Right lung (tissue), 2 donors: ENCODE measurements at regions not wholly inside any gene's neighbourhood (a gene's known extent, or its start where the extent isn't known, plus 50 kb on each side); places are given as distances from the start of the nearest gene placed in this dataset.
A peak's percentile ranks its signal among the peaks of the same experiment; 100 is the strongest.
"Not testable (repeated sequence)": the region's sequence is repeated elsewhere in the genome, so short reads cannot be mapped to it uniquely, and the experiment has no call there.

Source experiments
- DNase-seq, 2 donors: peaks; one replicate each; pipeline ENCODE4 v3.0.0-alpha.2; 2013

DNA sequence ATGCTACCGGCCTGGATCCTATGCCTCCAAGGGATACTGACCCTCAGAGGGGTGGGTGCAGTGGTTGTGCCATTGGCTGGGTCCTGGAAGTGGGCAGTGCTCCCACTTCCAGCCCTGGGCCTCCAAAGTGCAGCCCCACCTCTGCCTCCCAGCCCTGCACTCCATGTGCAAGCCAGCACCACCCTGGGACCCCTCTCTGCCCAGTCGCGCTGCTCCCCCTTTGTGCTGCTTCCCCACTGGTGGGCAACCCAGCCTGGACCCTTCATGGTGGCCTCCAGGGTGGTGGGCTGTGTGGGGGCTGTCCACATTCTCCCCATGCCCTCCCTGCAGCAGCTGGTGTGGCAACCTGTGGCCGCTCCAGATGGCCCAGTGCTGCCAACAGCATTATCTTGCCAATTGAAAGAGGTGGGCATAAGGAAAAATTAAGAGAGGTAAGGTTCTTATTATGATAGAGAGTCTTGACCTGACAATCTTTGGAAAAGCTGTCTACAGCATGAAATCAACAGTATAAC is 309.7 kb downstream of the GUCY2F start:
- DNase-seq, result no peak

DNA sequence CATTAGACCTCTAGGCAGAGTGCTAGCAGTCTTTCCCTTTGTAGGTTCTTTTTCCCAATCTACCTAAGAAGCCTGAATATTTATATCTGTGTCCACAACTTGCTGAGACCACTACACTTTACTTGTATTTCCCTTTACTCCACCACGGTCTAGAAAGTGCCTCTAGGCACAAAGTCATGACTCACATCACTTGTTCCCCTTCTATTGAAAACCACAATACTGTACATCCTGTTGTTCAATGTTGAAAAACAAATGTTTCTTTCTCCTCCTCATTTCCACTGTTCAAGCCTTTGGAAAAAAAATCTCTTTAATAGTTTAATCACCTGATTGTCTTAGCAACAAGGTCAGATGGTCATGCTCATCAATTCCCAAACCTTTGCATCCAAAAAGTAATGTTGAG is 326.7 kb downstream of the GUCY2F start:
- DNase-seq, result no peak

DNA sequence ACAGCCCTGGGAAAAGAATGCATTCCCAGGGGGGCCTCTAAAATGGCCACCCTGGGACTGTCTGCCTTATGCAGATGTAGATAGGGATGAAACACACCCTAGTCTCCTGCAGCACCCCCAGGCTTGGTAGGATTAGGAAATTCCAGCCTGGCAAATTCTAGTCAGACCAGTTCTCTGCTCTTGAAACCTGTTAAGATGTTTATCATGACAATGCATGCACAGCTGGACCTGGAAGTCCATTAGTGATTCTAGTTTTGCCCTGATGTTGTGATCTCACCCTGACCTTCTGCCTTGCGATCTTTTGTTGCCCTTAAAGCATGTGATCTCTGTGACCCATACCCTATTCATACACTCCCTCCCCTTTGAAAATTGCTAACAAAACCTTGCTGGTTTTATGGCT is 337.7 kb downstream of the GUCY2F start:
- DNase-seq, result not testable (repeated sequence)

DNA sequence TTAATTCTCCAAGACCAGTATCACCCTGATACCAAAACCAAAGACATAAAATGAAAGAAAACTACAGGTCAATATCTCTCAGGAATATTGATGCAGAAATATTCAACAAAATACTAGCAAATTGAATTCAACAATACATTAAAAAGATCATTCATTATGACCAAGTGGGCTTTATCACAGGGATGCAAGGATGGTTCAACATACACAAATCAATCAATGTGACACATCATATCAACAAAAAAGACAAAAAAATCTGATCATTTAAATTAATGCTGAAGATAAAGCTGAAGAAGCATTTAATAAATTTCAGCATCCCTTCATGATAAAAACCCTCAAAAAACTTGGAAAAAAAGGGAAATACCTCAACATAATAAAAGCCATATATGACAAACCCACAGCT is 341.4 kb downstream of the GUCY2F start:
- DNase-seq, result no peak

DNA sequence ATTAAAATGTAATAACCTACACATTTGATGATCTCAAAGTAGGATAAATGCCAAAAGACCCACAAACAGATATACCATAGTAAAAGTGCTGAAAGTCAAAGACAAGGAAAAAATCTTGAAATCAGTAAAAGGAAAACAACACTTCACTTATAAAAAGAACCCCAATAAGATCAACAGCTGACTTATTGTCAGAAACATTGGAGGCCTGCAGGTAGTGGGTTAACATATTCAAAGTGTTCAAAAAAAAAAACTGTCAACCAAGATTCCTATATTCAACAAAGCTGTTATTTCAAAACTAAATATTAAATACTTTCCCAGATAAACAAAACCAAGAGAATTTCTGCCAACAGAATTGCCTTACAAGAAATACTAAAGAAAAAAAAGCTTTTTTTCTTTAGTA is 347.1 kb downstream of the GUCY2F start:
- DNase-seq, result no peak

DNA sequence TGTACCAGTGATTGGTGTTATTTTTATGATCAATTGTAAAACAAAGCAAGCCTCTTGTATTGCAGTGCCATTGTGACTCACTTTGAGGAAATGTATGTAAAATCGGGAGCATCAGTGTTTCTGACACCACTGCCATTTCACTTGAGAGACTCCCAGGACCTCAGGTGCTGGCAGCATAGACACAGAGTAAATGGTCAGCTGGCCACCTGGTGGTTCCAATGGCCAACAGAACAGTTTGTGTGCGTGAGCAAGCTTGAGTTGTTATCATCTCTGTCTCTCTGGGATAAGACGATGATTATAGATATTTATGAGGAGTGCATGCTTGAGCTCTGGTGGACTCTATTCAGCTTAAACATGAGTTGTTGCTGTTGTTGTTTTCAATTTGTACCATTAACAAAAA is 356.6 kb downstream of the GUCY2F start:
- DNase-seq, result no peak

DNA sequence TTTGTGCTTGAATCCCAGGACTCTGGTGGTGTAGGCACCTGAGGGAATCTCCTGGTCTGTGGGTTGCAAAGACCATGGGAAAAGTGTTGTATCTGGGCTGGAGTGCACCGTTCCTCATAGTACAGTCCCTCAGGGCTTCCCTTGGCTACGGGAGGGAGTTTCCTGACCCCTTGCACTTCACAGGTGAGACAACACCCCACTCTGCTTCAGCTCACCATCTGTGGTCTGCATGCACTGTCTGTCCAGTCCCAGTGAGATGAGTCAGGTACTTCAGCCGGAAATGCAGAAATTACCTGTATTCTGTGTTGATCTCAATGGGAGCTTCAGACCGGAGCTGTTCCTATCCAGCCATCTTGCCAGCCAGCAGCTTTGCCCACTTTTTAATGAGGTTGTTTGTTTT is 353.0 kb upstream of the IRS4 start:
- no peak for DNase-seq

DNA sequence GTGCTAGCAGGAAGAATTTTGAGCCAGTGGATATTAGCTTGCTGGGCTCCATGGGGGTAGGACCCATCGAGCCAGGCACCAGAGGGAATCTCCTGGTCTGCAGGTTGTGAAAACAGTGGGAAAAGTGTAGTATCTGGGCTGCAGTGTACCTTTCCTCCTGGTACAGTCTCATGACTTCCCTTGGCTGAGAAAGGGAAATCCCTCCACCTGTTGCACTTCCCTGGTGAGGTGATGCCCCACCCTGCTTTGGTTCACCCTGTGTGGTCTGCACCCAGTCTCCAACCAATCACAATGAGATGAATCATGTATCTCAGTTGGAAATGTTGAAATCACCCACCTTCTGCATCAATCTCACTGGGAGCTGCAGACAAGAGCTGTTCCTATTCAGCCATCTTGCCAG is 341.4 kb upstream of the IRS4 start:
- no peak for DNase-seq

DNA sequence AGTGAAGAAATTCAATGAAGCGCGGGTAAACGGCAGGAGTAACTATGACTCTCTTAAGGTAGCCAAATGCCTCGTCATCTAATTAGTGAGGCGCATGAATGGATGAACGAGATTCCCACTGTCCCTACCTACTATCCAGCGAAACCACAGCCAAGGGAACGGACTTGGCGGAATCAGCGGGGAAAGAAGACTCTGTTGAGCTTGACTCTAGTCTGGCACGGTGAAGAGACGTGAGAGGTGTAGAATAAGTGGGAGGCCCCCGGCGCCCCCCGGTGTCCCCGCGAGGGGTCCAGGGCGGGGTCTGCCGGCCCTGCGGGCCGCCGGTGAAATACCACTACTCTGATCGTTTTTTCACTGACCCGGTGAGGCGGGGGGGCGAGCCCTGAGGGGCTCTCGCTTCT is 317.8 kb upstream of the IRS4 start:
- peak; percentile 4 to 6 for DNase-seq

DNA sequence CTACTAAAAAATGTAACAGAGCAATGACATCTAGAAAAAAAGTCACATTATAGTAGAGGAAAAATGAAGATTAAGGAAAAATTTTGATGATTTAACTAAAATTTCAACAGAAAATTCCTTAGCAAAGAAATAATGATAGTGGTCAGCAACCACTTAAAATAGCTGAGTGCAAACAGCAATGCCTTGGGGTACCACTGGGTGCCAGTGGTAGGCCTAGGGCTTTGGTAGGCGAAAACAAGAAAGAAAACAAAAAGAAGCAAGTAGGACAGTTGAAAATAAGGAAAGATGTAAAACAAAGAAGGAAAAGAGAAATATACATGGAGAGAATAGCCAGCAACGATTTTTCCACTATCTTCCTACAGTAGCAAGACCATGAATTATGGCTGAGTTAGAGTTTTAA is 313.5 kb upstream of the IRS4 start:
- DNase-seq, result no peak

DNA sequence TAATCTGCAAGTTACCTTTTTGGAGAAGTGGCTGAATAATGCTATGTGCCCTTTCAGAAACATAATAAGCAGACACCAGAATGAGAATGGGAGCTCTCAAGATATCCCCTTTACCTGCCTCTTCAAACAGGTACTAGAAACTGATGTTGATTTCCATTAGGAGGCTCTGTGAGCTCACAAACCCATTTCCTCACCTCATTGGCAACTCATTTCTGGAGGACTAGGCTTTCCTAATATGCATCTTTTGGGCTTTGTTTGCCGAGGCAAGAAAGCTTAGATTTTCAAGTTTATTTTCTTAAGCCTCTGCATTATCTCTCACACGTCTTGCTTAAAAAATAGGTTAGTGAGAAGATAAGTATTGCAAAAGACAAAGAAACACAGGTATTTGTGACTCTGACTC is 313.1 kb upstream of the IRS4 start:
- DNase-seq, result no peak

DNA sequence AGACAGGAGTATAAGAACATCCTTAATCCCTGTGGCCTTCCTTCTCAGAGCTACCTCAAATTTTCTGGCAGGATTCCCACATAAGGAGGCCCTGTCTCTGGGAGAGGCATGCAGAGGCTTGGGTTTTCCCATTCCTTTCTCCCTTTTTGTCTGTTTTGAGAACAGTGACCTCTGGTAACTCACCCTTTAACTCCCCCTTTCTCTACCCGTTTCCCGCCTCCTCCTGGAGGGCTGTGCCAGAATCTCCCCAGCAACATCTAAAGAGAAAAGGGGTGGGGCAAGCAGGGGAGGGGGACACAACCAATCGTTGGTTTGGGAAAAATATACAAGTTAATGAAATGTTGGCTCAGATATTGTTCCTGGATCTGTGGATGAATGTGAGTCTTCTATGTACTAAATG is 303.7 kb upstream of the IRS4 start:
- DNase-seq, result no peak

DNA sequence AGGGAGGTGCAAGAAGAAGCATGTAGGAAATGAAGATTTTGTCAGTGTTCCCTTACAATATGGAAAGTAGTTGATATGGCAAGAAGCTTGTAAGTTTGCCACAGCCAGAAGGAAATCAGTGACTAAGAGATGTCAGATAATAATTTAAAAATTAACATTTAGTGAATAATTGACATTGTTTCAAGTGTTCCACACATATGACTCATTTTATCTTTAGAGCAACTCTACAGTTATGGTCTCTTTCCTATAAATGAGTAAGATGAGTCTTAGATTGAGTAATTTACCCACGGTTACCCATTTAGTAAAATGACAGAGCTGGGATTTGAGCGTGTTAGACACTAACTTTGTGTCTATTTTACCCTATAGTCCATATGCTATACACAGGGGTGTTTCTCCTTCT is 300.3 kb upstream of the IRS4 start:
- no peak for DNase-seq

DNA sequence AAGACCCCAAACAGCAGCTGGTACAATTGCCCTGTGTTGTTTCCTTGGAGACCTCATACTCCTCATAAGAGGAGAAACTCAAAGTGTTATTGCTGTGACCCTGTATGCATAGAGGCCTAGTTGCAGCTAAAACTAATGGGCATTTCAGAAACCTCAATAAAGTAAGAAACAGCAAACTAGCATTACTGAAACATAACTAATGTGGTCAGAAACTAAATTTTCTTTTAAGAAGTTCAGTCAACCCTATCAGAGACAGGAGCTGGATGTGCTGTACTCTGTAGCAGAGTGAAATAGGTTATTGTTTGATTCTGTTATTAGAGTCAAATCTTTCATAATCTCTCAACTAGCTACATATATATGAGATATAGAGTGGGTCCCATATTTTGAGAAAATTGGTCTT is 257.5 kb upstream of the IRS4 start:
- no peak for DNase-seq

DNA sequence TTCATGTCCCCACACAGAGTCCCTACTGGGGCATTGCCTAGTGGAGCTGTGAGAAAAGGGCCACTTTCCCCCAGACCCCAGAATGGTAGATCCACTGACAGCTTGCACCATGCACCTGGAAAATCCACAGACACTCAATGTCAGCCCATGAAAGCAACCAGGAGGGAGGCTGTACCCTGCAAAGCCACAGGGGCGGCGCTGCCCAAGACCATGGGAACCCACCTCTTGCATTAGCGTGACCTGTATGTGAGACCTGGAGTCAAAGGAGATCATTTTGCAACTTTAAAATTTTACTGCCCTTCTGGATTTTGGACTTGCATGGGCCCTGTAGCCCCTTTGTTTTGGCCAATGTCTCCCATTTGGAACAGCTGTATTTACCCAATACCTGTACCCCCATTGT is 236.5 kb upstream of the IRS4 start:
- not testable (repeated sequence) for DNase-seq

DNA sequence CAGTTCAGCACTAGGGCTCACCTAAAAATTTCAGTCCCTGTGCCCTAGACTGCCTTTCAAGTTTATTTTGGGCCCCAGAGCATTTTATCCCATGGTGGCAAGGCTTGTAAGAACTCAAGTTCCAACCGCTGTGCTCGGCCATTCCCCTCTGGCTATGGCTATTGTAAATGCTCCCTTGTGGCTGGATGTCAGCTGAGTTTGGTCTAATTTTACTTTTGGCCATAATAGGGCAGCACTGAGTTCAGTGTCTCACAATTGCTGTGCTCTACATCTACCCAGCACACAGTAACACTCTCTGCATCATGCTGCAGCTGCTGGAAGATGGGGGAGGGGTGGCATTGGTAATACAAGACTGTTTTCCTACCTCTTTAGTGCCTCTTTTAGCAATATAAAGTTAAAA is 210.8 kb upstream of the IRS4 start:
- no peak for DNase-seq

DNA sequence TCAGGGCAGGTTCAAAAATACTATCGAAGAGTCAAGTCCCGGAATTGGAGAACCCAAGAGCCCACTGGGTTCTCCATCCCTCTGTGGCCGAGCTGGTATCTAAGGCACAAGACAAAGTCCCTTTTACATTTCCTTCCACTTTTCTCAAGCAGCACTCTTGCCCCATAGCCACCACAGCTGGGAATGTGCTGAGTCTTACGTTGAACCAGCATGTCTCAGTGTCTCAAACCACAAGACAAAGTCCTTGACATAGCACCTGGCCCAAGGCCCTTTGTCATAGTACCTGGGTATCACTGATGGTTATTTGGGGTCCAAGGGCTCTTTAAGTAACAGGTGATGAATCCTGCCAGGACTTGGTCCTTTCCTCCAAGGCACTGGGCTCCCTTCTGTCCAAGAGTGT is 210.2 kb upstream of the IRS4 start:
- no peak for DNase-seq

DNA sequence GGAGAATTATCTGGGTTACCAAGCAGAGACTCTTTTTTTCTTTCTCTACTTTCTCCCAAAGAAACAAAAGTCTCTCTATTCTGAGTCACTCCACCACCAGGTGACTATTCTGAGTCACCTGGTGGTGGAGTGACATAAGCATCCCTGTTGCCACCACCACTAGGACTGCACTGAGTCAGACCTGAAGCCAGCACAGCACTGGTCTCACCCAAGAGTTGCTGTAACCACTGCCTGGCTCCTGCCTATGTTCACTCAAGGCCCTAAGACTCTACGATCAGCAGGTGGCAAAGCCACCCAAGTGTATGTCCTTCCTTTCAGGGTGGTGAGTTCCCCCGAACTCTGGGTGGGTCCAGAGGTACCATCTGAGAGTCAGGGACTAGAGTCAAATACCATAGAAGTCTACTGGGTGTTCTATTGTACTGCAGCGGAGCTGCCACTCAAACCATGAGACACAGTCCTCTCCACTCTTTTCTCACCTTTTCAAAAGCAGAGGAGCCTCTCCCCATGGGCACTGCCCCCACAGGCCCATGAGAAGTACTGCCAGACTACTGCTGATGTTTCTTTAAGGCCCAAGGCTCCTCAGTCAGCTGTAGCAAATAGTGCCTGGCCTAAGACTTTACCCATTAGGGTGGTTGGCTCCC is 209.6 kb upstream of the IRS4 start:
- no peak for DNase-seq

DNA sequence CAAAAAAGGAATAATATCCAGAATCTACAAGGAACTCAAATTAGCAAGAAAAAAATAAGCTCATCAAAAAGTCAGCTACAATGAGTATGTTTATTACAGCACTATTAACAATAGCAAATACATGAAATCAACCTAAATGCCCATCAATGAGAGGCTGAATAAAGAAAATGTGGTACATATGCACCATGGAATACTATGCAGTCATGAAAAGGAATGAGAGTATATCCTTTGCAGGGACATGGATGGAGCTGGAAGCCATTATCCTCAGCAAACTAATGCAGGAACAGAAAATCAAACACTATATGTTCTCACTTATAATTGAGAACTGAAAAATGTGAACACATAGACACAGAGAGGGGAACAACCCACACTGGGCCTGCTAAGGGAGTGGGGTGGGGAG is 178.4 kb upstream of the IRS4 start:
- no peak for DNase-seq

DNA sequence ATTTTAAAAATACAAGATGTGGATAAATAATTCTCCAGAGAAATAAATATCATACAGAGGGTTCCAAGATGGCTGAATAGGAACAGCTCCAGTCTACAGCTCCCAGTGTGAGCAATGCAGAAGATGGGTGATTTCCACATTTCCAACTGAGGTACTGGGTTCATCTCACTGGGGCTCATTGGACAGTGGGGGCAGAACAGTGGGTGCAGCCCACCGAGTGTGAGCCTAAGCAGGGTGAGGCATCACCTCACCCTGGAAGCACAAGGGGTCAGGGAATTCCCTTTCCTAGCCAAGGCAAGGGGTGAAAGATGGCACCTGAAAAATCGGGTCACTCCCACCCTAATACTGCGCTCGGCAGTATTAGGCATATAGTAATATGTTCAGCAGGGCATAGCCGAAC is 167.5 kb upstream of the IRS4 start:
- DNase-seq, result not testable (repeated sequence)

DNA sequence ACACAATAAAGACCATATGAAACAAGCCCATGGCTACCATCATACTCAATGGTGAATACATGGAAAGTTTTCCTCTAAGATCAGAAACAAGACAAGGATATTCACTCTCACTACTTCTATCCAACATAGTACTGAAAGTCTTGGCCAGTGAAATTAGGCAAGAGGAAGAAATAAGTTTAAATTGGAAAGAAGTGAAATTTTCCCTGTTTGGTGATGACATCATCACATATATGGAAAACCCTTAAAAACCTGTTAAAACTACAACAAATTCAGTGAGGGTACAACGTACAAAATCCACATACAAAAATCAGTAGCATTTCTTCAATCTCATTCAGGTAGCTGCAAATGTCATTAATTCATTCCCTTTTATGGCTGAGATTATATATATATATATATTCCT is 164.0 kb upstream of the IRS4 start:
- no peak for DNase-seq

DNA sequence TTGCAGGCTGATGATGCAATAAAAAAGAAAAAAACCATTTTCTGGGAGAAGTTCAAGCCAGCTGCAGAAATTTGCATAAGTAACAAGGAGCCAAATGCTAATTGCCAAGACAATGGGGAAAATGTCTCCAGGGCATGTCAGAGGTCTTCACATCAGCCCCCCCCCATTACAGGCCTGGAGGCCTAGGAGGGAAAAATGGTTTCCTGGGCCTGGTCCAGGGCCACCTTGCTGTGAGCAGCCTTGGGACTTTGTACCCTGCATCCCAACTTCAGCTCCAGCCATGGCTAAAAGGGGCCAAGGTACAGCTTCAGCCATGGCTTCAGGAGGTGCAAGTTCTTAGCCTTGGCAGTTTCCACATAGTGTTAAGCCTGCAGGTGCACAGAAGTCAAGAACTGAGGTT is 160.0 kb upstream of the IRS4 start:
- not testable (repeated sequence) for DNase-seq

DNA sequence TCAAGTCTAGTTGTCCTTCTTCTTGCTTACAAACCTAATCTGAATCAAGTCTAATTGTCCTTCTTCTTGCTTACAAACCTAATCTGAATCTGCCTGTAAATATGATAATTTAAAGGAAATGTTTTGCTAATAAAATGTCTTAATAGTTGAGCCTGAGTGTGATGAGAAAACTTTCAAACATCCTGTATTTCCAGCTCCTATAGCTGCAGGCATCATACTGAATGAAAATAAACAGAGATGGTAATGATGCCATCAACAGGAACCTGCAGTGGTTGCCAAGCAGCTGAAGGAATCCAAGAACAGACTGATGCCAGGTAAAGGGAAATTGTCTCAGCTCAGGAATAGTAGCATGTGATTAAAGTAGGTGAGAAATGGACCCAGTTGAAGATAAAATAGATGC is 156.1 kb upstream of the IRS4 start:
- no peak for DNase-seq

DNA sequence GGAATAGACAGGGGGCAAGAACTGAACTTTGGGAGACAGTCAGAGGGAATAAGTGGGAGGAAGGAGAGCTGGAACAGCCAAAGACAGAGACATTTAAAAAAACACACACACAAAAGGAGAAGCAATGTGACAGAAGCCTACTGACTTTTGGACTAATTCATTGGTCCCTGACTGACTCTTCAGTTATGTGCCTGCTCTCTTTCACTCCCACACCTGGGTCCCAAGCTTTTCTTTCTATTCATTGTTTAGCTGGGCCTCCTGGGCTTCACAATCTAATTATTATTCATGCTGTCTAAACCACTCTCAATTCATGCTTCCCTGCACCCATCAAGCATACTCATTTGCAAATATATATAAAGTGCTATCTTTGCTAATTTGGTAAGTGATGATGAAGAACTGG is 139.2 kb upstream of the IRS4 start:
- DNase-seq, result no peak

DNA sequence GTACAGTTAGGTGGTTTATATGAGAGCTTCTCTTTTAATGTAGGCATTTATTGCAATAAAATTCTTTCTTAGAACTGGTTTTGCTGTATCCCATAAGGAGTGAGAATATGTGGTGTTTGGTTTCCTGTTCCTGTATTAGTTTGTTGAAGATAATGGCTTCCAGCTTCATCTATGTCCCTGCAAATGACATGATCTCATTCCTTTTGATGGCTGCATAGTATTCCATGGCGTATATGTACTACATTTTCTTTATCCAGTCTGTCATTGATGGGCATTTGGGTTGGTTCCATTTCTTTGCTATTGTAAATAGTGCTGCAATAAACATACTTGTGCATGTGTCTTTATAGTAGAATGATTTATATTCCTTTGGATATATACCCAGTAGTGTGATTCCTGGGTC is 106.7 kb upstream of the IRS4 start:
- not testable (repeated sequence) for DNase-seq
